ENCODE measurements at regions not wholly inside any gene's neighbourhood (a gene's known extent, or its start where the extent isn't known, plus 50 kb on each side); places are given as distances from the start of the nearest gene placed in this dataset.

DNA sequence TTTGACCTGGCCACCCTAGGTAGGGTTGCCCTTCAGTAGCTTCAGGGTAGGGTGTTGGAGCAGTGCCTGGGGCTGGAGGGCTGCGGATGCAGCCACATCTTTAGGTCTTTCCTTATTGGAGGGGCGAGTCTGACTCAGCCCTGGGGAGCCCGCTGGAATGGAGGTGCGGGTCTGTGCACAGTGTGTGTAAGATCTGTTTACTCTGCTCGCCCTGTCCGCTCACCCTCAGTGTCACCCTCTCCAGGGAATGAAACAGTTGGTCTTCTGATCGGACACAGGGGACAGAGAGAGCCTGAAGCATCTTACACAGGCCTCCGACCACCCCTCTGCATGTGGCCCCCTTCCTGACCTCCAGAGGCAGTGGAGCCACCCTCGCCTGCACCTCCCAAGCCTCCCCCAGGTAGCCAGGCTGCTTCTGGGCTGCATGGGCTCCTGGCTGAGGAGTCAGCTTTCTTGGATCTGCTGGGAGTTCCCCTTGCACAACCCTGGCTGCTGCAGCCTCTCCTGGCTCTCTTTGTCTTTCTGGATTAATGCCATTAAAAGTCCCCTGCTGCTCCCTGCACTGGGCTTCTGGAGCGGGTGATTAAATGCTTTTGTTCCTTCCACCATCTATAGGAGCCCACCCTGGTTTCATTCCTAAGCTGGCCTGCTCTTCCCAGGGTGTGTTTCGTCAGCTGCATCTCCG, 82.6 kb downstream of the ASB1 start:
- TF ChIP-seq, protein P1, sequence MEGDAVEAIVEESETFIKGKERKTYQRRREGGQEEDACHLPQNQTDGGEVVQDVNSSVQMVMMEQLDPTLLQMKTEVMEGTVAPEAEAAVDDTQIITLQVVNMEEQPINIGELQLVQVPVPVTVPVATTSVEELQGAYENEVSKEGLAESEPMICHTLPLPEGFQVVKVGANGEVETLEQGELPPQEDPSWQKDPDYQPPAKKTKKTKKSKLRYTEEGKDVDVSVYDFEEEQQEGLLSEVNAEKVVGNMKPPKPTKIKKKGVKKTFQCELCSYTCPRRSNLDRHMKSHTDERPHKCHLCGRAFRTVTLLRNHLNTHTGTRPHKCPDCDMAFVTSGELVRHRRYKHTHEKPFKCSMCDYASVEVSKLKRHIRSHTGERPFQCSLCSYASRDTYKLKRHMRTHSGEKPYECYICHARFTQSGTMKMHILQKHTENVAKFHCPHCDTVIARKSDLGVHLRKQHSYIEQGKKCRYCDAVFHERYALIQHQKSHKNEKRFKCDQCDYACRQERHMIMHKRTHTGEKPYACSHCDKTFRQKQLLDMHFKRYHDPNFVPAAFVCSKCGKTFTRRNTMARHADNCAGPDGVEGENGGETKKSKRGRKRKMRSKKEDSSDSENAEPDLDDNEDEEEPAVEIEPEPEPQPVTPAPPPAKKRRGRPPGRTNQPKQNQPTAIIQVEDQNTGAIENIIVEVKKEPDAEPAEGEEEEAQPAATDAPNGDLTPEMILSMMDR (IDR thresholded peaks at IDR 0.05; ENCODE audit: borderline replicate concordance, extremely low read depth, low read length, poor library complexity, severe bottlenecking): no peak
- TF ChIP-seq EZH2 (IDR thresholded peaks at IDR 0.05; ENCODE audit: borderline replicate concordance, low read depth, low read length, severe bottlenecking): no peak

All from DND-41 (cell line).